GM18951 (cell line): ENCODE measurements at regions not wholly inside any gene's neighbourhood (a gene's known extent, or its start where the extent isn't known, plus 50 kb on each side); places are given as distances from the start of the nearest gene placed in this dataset.

Source experiments
- POLR2A ChIP-seq: IDR thresholded peaks from 4 replicates; pipeline ENCODE4 v1.6.1; 2011; ENCODE audit warnings: mild to moderate bottlenecking; ENCODE audit not compliant: insufficient read length, insufficient read depth; ENCODE audit errors: extremely low read depth
- in situ Hi-C: fragments of 300-500 bp; cut with MboI; formaldehyde crosslinking; loops from one replicate; pipeline ENCODE4 v1.12.0; 2022; ENCODE audit warnings: low sequenced_read_pairs, mixed read lengths, inconsistent platforms; ENCODE audit not compliant: unreplicated experiment

DNA sequence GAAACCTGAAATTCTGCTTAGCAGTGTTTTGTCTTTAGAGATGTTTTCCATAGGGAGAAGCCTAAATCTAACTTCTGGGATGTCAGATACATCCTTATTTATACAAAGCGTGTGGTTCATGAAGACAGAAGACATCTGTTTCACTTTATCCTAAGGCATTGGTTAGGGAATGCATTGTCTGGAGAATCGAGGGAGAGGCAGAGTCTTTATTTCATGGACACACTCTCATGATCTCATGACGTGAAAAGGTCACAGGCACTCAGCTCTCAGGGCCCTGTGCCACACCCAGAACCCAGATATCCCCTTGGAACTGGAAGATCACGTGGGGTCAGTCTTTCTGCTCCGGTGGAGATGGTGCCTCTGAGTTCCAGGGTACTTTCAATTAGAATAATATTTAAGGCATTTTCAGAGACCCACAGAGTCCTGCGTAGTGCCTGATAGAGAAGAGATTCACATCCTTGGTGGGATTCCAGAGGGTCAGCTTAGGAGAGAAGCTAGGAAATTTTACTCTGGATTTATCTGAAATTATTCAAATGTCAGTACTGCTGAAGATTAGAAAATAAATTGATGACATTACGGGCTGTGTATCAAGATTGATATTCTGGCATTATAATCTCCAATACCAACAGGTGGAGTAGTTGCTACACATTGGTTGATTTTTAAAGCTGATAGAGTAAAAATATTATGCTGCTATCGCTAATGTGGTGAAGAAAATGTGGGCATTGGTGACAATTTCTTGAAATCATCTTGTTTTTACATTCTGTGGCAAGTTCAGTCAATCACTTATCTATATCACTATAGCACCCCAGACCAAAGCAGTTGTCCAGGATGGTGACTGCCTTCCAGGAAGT is 378.3 kb downstream of the MTRR start:
- in situ Hi-C loops, result no loop called here
- TF ChIP-seq POLR2A, result no peak

DNA sequence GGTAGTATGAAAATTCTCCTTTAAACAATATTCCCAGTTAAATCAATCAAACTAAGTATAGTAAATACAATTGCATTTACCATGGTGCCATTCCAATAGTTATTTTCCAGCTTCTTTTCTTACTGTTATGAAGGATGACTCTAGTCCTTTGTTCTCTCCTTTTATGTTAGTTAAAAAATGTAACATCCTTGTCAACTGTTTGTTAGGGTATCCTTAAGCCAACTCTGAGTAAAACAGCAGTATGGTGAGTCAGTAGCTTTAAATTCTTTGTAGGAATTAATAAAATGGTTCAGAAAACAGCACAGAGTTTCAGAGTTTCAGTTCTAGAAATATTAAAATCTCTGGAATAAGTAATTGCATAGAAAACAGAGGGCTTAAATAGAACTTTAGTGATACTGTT is 384.4 kb downstream of the MTRR start:
- in situ Hi-C loops, result no loop called here
- no peak for TF ChIP-seq POLR2A

DNA sequence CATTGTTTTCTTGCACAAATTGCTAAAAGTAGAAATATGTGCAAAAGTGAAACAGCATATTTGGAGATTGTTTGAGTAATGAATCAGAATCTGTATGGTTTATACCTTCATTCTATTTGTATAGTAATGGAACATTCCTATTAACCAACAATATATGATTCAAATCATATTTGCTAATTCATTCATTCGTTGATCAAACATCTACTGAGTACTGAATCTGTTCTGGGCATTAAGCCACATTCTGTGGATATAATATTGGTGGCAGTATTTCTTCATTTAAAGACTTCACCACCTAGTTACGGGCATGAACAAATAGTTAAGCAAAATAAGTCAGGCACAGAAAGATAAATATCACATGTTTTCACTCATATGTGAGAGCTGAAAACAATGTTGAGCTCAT is 385.7 kb downstream of the MTRR start:
- in situ Hi-C loops, result no loop called here
- no peak for TF ChIP-seq POLR2A

DNA sequence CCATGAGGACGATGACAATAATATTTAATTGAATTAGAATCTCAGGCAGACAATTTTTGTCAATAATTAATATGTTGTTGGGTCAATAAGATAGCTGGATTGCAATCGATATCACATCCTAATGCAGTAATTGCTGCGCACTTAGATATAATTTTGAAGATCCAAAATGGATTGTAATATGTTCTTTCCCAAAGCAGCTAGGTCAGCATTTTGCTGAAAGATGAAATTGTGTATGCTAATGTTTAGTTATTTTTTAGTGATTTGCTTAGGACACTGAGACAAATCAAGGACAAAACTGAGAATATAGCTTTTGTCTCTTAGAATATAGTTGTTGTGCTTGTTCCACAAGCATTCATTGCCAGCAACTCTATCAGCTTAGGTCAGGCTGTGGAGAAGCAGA is 389.9 kb downstream of the MTRR start:
- no peak for TF ChIP-seq POLR2A
- in situ Hi-C loops, result no loop called here

DNA sequence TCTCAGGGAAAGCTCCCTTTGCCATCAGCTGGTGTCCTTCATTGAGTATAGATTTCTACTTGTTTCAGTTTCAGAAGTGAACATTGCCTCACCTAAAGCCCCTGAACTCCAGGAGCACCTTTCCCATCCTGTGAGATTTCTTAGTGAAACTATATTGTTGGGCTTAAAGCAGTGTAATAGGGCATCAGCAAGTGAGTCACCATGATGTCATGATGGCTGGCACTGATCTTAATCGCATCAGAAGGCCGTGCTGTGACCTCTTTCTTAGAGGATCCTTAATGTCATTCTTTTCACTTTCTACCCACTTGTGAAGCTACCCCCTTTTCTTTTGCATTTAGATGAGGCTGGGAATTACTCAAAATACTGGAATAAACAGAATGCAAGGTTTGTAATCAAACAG is 401.3 kb downstream of the MTRR start:
- no peak for TF ChIP-seq POLR2A
- in situ Hi-C loops, result no loop called here

- TF ChIP-seq POLR2A, result no peak
- in situ Hi-C loops, result no loop called here
Measured at GRCh38 chr5:8280711-8281363, 411.9 kb downstream of the MTRR start.

DNA sequence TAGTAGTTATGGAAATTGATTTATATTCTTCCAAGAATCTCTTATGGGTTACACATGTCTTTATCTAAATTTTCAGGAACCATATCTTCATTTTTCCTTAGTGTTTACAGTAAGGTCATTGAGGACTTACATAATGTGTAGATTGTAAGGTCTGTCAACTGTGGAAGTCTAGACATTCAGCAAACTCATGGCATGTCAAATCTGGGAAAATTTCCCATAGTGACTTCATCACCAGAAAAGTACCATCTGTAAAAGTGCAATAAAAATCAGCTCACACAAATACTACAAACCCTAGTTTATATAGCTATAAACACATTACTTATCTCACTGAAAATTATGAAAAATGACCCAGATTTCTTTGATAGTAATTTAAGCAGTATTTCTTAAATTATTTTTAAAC is 419.4 kb downstream of the MTRR start:
- TF ChIP-seq POLR2A, result no peak
- in situ Hi-C loops, result no loop called here

DNA sequence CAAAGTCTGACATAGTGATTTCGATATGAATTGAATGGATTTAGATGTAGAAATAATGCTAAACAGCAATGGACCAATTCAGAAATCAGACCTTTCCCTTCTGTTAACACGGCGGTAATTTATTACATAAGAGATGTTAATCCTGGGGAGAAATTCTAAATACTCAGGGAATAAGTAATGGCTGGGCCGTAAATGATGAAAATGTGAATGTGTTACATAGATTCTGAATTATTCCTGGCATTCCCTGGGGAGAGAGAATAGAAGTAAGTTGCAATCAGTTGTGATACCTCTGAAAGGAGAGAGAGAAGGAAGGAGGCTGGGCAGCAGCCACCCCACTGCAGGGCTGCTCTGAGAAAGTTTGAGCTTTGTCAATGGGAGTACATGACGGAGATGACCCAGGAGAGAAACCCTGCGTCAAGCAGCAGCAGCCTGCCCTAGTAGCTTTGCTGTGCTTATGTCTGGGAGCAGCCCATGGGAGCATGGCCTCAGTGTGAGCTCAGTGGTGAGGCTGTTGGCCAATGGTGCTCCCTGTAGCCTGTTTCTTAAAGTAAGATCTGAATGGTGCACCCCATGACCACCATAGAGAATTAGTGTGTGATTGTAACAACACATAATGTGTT is 420.1 kb downstream of the MTRR start:
- TF ChIP-seq POLR2A, result no peak
- in situ Hi-C loops, result no loop called here

DNA sequence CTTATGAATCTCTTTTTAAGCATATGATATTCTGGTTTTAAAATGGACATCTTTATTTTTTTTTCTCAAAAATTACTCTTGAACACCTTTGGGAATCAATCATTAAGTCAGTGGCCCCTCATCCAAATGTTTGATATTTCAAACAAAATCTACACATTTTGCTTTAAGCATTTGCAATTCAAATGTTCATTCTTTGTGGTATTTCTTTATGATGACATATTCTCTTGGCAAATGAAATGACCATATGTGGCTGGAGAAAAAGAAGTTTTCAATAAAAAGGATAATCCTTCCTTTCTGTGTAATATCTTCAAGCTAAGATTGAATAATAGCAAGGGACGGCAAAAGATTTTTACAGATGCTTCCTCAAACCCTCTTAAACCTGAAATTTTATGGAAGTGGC is 420.8 kb downstream of the MTRR start:
- in situ Hi-C loops, result no loop called here
- TF ChIP-seq POLR2A, result no peak

- no peak for TF ChIP-seq POLR2A
- in situ Hi-C loops, result no loop called here
Measured at GRCh38 chr5:8290721-8291120, 421.8 kb downstream of the MTRR start.

DNA sequence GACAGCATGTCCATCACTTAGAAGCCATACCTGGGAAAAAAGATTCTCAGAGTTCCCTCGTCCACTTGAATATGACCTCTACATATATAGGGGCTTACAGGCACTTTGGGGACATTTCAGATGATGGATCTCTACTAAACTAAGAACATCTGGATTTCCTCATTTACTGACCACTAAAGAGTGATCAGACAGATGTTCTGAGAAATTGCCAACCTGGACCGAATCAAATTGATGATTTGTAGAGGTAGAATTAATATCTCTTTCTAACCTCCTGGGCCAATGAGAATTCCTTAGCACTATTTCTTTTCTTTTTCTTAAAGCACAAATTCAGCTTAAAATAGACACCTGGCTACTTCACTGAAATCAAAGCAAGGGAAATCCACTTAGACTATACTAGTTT is 422.7 kb downstream of the MTRR start:
- TF ChIP-seq POLR2A, result no peak
- in situ Hi-C loops, result no loop called here

GRCh38 chr5:8295141-8295540 is 426.2 kb downstream of the MTRR start:
- TF ChIP-seq POLR2A, result no peak
- in situ Hi-C loops, result no loop called here

DNA sequence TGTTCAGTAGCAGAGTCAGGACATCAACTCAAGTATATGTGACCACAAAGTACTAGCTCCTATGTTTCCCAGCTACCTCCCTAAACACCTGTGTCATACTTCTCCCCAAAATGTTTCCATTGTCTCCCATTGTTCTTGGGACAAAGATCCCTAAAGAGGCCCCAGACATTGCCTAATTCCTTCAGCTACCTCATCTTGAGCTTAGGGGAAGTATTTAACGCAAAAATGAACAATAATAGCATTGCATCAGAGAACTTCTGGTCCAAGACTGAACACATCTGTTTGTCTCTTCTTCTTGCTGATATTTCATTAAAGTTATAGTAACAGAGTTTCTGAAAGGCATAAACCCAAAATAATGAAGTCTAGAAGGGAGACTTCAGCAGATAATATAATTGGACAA is 430.8 kb downstream of the MTRR start:
- no peak for TF ChIP-seq POLR2A
- in situ Hi-C loops, result no loop called here

DNA sequence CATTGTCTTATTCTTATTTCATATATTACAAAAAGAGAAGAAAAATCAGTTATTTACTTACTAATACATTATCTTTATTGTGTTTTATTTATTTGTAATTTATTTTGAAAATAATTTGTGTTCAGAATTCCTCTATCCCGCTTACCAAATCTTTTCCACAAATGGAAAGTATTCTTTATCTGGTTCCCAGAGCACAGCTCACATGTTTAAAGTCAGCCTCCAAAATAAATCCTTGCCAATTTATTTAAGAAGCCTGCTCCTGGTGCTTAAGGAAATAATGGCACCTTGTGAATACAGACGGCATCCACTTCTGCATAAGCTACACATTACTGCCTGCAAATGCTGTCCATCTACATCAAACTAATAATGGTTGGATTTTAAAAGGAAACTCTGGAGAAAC is 435.4 kb downstream of the MTRR start:
- no peak for TF ChIP-seq POLR2A
- in situ Hi-C loops, result no loop called here
